Fibroblast of skin of back (primary cell): ENCODE measurements at regions not wholly inside any gene's neighbourhood (a gene's known extent, or its start where the extent isn't known, plus 50 kb on each side); places are given as distances from the start of the nearest gene placed in this dataset.
"Not testable (repeated sequence)": the region's sequence is repeated elsewhere in the genome, so short reads cannot be mapped to it uniquely, and the experiment has no call there.

ENCODE experiments used
- DNase-seq: peaks from one replicate; pipeline ENCODE4 v3.0.0-alpha.2; 2013

- no peak for DNase-seq
These were observed 81.7 kb upstream of the RALGPS2 start for GRCh38 chr1:178643349-178643748.

- no peak for DNase-seq
These were observed 81.2 kb upstream of the RALGPS2 start for GRCh38 chr1:178643831-178644230.

- peak; percentile 55 for DNase-seq
These were observed 80.5 kb upstream of the RALGPS2 start for GRCh38 chr1:178644308-178645120.

- DNase-seq, result no peak
These were observed 79.8 kb upstream of the RALGPS2 start for GRCh38 chr1:178645157-178645807.

- peak; percentile 95 for DNase-seq
These were observed 79.2 kb upstream of the RALGPS2 start for GRCh38 chr1:178645808-178646200.

- DNase-seq, result peak; percentile 48
These were observed 78.2 kb upstream of the RALGPS2 start for GRCh38 chr1:178646821-178647220.

- DNase-seq, result no peak
These were observed 76.9 kb upstream of the RALGPS2 start for GRCh38 chr1:178648151-178648550.

- peak; percentile 73 for DNase-seq
These were observed 75.3 kb upstream of the RALGPS2 start for GRCh38 chr1:178649582-178650350.

- DNase-seq, result peak; percentile 44
These were observed 74.0 kb upstream of the RALGPS2 start for GRCh38 chr1:178650934-178651511.

- DNase-seq, result peak; percentile 35
These were observed 73.3 kb upstream of the RALGPS2 start for GRCh38 chr1:178651742-178652141.

- peak; percentile 50 for DNase-seq
These were observed 72.2 kb upstream of the RALGPS2 start for GRCh38 chr1:178652506-178653490.

- DNase-seq, result no peak
These were observed 65.2 kb upstream of the RALGPS2 start for GRCh38 chr1:178659789-178660208.

- DNase-seq, result no peak
These were observed 64.6 kb upstream of the RALGPS2 start for GRCh38 chr1:178660461-178660860.

GRCh38 chr1:178664278-178664677 is 60.8 kb upstream of the RALGPS2 start:
- DNase-seq, result no peak

- DNase-seq, result no peak
These were observed 59.5 kb upstream of the RALGPS2 start for GRCh38 chr1:178665579-178665978.

- DNase-seq, result not testable (repeated sequence)
These were observed 58.2 kb upstream of the RALGPS2 start for GRCh38 chr1:178666891-178667290.

- DNase-seq, result no peak
These were observed 52.6 kb upstream of the RALGPS2 start for GRCh38 chr1:178672434-178672833.

- DNase-seq, result not testable (repeated sequence)
These were observed 50.5 kb upstream of the RALGPS2 start for GRCh38 chr1:178674559-178674958.
